OCI-LY7 (cell line): ENCODE measurements at regions not wholly inside any gene's neighbourhood (a gene's known extent, or its start where the extent isn't known, plus 50 kb on each side); places are given as distances from the start of the nearest gene placed in this dataset.

ENCODE experiments used
- BruUV-seq: library from RNA; stranded (reverse); fragments of 400-500 nt; replicated peaks from 2 replicates; lab custom pipeline; 2021; lab: Mats Ljungman, UMichigan
- CTCF ChIA-PET: fragments of 300-600 bp; sonication (Branson Sonifier 250); formaldehyde crosslinking; loops from one replicate; lab custom pipeline; 2022; ENCODE audit warnings: antibody characterized with exemption; ENCODE audit not compliant: unreplicated experiment; lab: Charles Lee
- POLR2A ChIA-PET: fragments of 300-600 bp; sonication (Branson Sonifier 250); formaldehyde crosslinking; loops from one replicate; lab custom pipeline; 2022; ENCODE audit warnings: antibody characterized with exemption; lab: Charles Lee
- DNase-seq: peaks from one replicate; pipeline ENCODE4 v3.0.0-alpha.2; 2015; ENCODE audit warnings: low spot score
- H2AFZ ChIP-seq: fragments of 200-600 bp; sonication (generic), shearing (Covaris generic); 2 replicates; pipeline ENCODE4 v1.6.1; 2014; ENCODE audit warnings: mild to moderate bottlenecking, antibody characterized with exemption, low read length, moderate library complexity
- H3K27ac ChIP-seq: fragments of 200-600 bp; sonication (generic); 2 replicates; pipeline ENCODE4 v1.5.1; 2014; ENCODE audit warnings: mixed run types, low read depth, mild to moderate bottlenecking, moderate library complexity, low read length, inconsistent platforms; ENCODE audit not compliant: poor library complexity, severe bottlenecking
- H3K36me3 ChIP-seq: fragments of 200-600 bp; sonication (generic); 2 replicates; pipeline ENCODE4 v1.6.1; 2014; ENCODE audit warnings: mild to moderate bottlenecking, antibody characterized with exemption, low read length, moderate library complexity, mixed read lengths; ENCODE audit not compliant: insufficient read depth
- H3K4me1 ChIP-seq: fragments of 200-600 bp; sonication (generic); 2 replicates; pipeline ENCODE4 v1.5.1; 2014; ENCODE audit warnings: mild to moderate bottlenecking, low read length; ENCODE audit not compliant: insufficient read depth, poor library complexity, severe bottlenecking
- H3K4me2 ChIP-seq: fragments of 200-600 bp; sonication (generic); 2 replicates; pipeline ENCODE4 v1.6.1; 2014; ENCODE audit warnings: mild to moderate bottlenecking, low read length
- H3K4me3 ChIP-seq: fragments of 200-600 bp; sonication (generic); 2 replicates; pipeline ENCODE4 v1.5.1; 2014; ENCODE audit warnings: mild to moderate bottlenecking, low read depth, low read length; ENCODE audit not compliant: poor library complexity, severe bottlenecking
- H3K79me2 ChIP-seq: fragments of 200-600 bp; sonication (generic); 2 replicates; pipeline ENCODE4 v1.6.1; 2016; ENCODE audit warnings: low read depth, mild to moderate bottlenecking, low read length, moderate library complexity, mixed read lengths; ENCODE audit not compliant: insufficient read depth
- H3K9me2 ChIP-seq: fragments of 200-600 bp; sonication (generic); 2 replicates; pipeline ENCODE4 v1.6.1; 2016; ENCODE audit warnings: mild to moderate bottlenecking, low read length, mixed read lengths; ENCODE audit not compliant: insufficient read depth
- H3K9me3 ChIP-seq: fragments of 200-600 bp; sonication (generic); 2 replicates; pipeline ENCODE4 v1.6.1; 2014; ENCODE audit warnings: mild to moderate bottlenecking, mixed run types, low read length, mixed read lengths
- H4K20me1 ChIP-seq: fragments of 200-600 bp; sonication (generic); 2 replicates; pipeline ENCODE4 v1.6.1; 2014; ENCODE audit warnings: mild to moderate bottlenecking, antibody characterized with exemption, low read length, moderate library complexity, mixed read lengths; ENCODE audit not compliant: insufficient read depth
- EZH2phosphoT487 ChIP-seq: fragments of 200-600 bp; sonication (generic); IDR thresholded peaks from 2 replicates; pipeline ENCODE4 v1.6.1; 2018; ENCODE audit warnings: low read depth, borderline replicate concordance, mild to moderate bottlenecking, mixed run types, antibody characterized with exemption, low read length, moderate library complexity, mixed read lengths
- intact Hi-C: fragments of 100-400 bp; cut with micrococcal nuclease; formaldehyde crosslinking; loops from one replicate; pipeline ENCODE4 v1.10.0; 2022; ENCODE audit not compliant: unreplicated experiment
- TF ChIP-seq, protein P1 (sequence below): fragments of 200-600 bp; sonication (generic); conservative IDR thresholded peaks from 2 replicates; pipeline ENCODE4 v1.5.1; 2014; ENCODE audit warnings: mild to moderate bottlenecking, antibody characterized with exemption, low read length, moderate library complexity, mixed read lengths

GRCh38 chr2:48006094-48006493 is 99.8 kb upstream of the FBXO11 start:
- no peak overlapping the region for H3K4me3 ChIP-seq
- no peaks in the 10 kb centered on the region for H3K9me2 ChIP-seq
- no peaks in the 10 kb centered on the region for H3K9me3 ChIP-seq
- H3K79me2 ChIP-seq: no peaks in the 10 kb centered on the region
- DNase-seq: no peak
- ChIA-PET CTCF (no interaction called here), POLR2A (no interaction called here)
- no peaks in the 10 kb centered on the region for H3K36me3 ChIP-seq
- no TSS peak for BruUV-seq
- H3K4me2 ChIP-seq: no peak overlapping the region
- no peak overlapping the region for H2AFZ ChIP-seq
- TF ChIP-seq, protein P1, sequence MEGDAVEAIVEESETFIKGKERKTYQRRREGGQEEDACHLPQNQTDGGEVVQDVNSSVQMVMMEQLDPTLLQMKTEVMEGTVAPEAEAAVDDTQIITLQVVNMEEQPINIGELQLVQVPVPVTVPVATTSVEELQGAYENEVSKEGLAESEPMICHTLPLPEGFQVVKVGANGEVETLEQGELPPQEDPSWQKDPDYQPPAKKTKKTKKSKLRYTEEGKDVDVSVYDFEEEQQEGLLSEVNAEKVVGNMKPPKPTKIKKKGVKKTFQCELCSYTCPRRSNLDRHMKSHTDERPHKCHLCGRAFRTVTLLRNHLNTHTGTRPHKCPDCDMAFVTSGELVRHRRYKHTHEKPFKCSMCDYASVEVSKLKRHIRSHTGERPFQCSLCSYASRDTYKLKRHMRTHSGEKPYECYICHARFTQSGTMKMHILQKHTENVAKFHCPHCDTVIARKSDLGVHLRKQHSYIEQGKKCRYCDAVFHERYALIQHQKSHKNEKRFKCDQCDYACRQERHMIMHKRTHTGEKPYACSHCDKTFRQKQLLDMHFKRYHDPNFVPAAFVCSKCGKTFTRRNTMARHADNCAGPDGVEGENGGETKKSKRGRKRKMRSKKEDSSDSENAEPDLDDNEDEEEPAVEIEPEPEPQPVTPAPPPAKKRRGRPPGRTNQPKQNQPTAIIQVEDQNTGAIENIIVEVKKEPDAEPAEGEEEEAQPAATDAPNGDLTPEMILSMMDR: no peak
- TF ChIP-seq EZH2phosphoT487: no peak
- no peaks in the 10 kb centered on the region for H4K20me1 ChIP-seq
- no peaks in the 10 kb centered on the region for H3K4me1 ChIP-seq
- H3K27ac ChIP-seq: no peak overlapping the region
- intact Hi-C loops: no loop called here

DNA sequence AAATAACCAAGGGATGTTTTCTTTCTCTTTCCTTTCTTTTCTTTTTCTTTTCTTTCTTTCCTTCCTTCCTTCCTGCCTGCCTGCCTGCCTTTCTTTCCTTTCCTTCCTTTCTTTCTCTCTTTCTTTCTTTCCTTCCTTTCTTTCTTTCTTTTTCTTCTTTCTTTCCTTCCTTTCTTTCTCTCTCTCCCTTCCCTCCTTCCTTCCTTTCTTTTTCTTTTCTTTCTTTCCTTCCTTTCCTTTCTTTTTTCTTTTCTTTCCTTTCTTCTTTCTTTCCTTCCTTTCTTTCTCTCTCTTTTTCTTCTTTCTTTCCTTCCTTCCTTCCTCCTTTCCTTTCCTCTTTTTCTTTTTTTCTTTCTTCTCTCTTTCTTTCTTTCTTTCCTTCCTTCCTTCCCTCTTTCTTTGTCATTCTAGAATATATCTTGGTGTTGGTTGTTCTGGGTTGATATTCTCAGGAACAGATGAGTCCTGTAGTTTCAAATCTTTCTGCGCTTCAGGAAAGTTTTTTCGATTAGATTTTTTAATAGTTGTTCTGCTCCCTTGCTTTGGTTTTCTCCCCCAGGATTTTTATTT is 101.5 kb upstream of the FBXO11 start:
- no peak for TF ChIP-seq EZH2phosphoT487
- TF ChIP-seq, protein P1: no peak
- ChIA-PET CTCF (no interaction called here), POLR2A (no interaction called here)
- H3K4me2 ChIP-seq: no peak overlapping the region
- intact Hi-C loops: no loop called here
- no peaks in the 10 kb centered on the region for H3K9me2 ChIP-seq
- no peak overlapping the region for H2AFZ ChIP-seq
- BruUV-seq: no TSS peak
- H3K9me3 ChIP-seq: no peaks in the 10 kb centered on the region
- no peaks in the 10 kb centered on the region for H4K20me1 ChIP-seq
- DNase-seq: no peak
- H3K79me2 ChIP-seq: no peaks in the 10 kb centered on the region
- no peak overlapping the region for H3K4me3 ChIP-seq
- no peak overlapping the region for H3K27ac ChIP-seq
- H3K4me1 ChIP-seq: no peaks in the 10 kb centered on the region
- no peaks in the 10 kb centered on the region for H3K36me3 ChIP-seq

GRCh38 chr2:48009256-48009655 is 103.0 kb upstream of the FBXO11 start:
- ChIA-PET POLR2A (interaction anchor here (0.6 to 0.7 kb wide), 2 partner anchors 156 to 800 kb away, joined by 3 to 5 read pairs; no protein-coding TSS in a partner anchor), CTCF (no interaction called here)
- Histone ChIP-seq H3K79me2 (no peaks in the 10 kb centered on the region), H4K20me1 (no peaks in the 10 kb centered on the region), H3K36me3 (no peaks in the 10 kb centered on the region), H3K4me1 (no peaks in the 10 kb centered on the region), H3K4me3 (no peak overlapping the region), H3K27ac (no peak overlapping the region), H3K4me2 (no peak overlapping the region), H2AFZ (no peak overlapping the region), H3K9me2 (no peaks in the 10 kb centered on the region), H3K9me3 (no peaks in the 10 kb centered on the region)
- no peak for DNase-seq
- intact Hi-C loops: no loop called here
- no TSS peak for BruUV-seq
- no peak for TF ChIP-seq EZH2phosphoT487
- TF ChIP-seq, protein P1: no peak
